ENCODE measurements at regions not wholly inside any gene's neighbourhood (a gene's known extent, or its start where the extent isn't known, plus 50 kb on each side); places are given as distances from the start of the nearest gene placed in this dataset.

DNA sequence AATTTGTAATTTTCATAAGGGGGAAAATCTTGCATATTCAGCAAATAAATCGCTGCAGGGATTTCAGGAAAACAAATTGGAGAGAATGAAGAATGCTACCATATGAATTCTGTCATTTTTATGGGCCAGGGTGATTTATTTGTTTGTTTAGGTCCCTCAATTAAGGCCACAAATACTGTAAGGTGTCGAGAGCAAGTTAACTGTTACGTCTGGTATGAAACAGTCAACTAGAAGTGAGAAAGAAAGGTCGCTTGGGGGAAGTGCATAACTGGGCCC, 166.9 kb upstream of the TSHZ2 start:
- Histone ChIP-seq H4K20me1 (ENCODE audit: insufficient read depth) (no peaks in the 10 kb centered on the region), H3K4me2 (no peak overlapping the region), H3F3A (ENCODE audit: insufficient read depth, low read depth) (no peaks in the 10 kb centered on the region), H3K36me3 (ENCODE audit: low read depth) (no peaks in the 10 kb centered on the region), H2AFZ (no peak overlapping the region), H3K4me1 (replicated peaks; ENCODE audit: insufficient read depth) (no peaks in the 10 kb centered on the region), H3K4me3 (no peak overlapping the region), H3K27me3 (ENCODE audit: insufficient read depth, low read depth) (no peaks in the 10 kb centered on the region), H3K27ac (no peak overlapping the region), H3K9me2 (ENCODE audit: insufficient read depth) (no peaks in the 10 kb centered on the region), H3K79me2 (ENCODE audit: low read depth) (no peaks in the 10 kb centered on the region), H3K9me3 (ENCODE audit: insufficient read depth, low read depth) (no peaks in the 10 kb centered on the region)
- intact Hi-C loops (cut with micrococcal nuclease; ENCODE audit: unreplicated experiment), result no loop called here
- ChIA-PET CTCF (no interaction called here), POLR2A (ENCODE audit: unreplicated experiment) (no interaction called here)
- no TSS peak for BruUV-seq (replicated peaks)
- DNase-seq, result no peak
- TF ChIP-seq, protein P1, sequence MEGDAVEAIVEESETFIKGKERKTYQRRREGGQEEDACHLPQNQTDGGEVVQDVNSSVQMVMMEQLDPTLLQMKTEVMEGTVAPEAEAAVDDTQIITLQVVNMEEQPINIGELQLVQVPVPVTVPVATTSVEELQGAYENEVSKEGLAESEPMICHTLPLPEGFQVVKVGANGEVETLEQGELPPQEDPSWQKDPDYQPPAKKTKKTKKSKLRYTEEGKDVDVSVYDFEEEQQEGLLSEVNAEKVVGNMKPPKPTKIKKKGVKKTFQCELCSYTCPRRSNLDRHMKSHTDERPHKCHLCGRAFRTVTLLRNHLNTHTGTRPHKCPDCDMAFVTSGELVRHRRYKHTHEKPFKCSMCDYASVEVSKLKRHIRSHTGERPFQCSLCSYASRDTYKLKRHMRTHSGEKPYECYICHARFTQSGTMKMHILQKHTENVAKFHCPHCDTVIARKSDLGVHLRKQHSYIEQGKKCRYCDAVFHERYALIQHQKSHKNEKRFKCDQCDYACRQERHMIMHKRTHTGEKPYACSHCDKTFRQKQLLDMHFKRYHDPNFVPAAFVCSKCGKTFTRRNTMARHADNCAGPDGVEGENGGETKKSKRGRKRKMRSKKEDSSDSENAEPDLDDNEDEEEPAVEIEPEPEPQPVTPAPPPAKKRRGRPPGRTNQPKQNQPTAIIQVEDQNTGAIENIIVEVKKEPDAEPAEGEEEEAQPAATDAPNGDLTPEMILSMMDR (conservative IDR thresholded peaks at IDR 0.05), result no peak
- no peak for TF ChIP-seq EZH2 (IDR thresholded peaks at IDR 0.05; ENCODE audit: low read depth)

GRCh38 chr20:52804497-52805295, 167.5 kb upstream of the TSHZ2 start:
- Histone ChIP-seq H3K4me3 (no peak overlapping the region), H3K36me3 (ENCODE audit: low read depth) (no peaks in the 10 kb centered on the region), H2AFZ (no peak overlapping the region), H3K9me3 (ENCODE audit: insufficient read depth, low read depth) (no peaks in the 10 kb centered on the region), H3F3A (ENCODE audit: insufficient read depth, low read depth) (no peaks in the 10 kb centered on the region), H4K20me1 (ENCODE audit: insufficient read depth) (no peaks in the 10 kb centered on the region), H3K4me2 (no peak overlapping the region), H3K27ac (no peak overlapping the region), H3K79me2 (ENCODE audit: low read depth) (no peaks in the 10 kb centered on the region), H3K9me2 (ENCODE audit: insufficient read depth) (no peaks in the 10 kb centered on the region), H3K4me1 (replicated peaks; ENCODE audit: insufficient read depth) (no peaks in the 10 kb centered on the region), H3K27me3 (ENCODE audit: insufficient read depth, low read depth) (no peaks in the 10 kb centered on the region)
- intact Hi-C loops (cut with micrococcal nuclease; ENCODE audit: unreplicated experiment), result no loop called here
- ChIA-PET CTCF (no interaction called here), POLR2A (ENCODE audit: unreplicated experiment) (no interaction called here)
- no TSS peak for BruUV-seq (replicated peaks)
- TF ChIP-seq EZH2 (IDR thresholded peaks at IDR 0.05; ENCODE audit: low read depth), result no peak
- TF ChIP-seq, protein P1 (conservative IDR thresholded peaks at IDR 0.05), result no peak
- no peak for DNase-seq

- Histone ChIP-seq H3K4me1 (replicated peaks; ENCODE audit: insufficient read depth) (no peaks in the 10 kb centered on the region), H3K27me3 (ENCODE audit: insufficient read depth, low read depth) (no peaks in the 10 kb centered on the region), H3K9me3 (ENCODE audit: insufficient read depth, low read depth) (no peaks in the 10 kb centered on the region), H3K4me2 (no peak overlapping the region), H4K20me1 (ENCODE audit: insufficient read depth) (no peaks in the 10 kb centered on the region), H3F3A (ENCODE audit: insufficient read depth, low read depth) (no peaks in the 10 kb centered on the region), H3K4me3 (no peak overlapping the region), H2AFZ (no peak overlapping the region), H3K36me3 (ENCODE audit: low read depth) (no peaks in the 10 kb centered on the region), H3K27ac (no peak overlapping the region), H3K9me2 (ENCODE audit: insufficient read depth) (no peaks in the 10 kb centered on the region), H3K79me2 (ENCODE audit: low read depth) (no peaks in the 10 kb centered on the region)
- no peak for TF ChIP-seq EZH2 (IDR thresholded peaks at IDR 0.05; ENCODE audit: low read depth)
- TF ChIP-seq, protein P1 (conservative IDR thresholded peaks at IDR 0.05), result no peak
- intact Hi-C loops (cut with micrococcal nuclease; ENCODE audit: unreplicated experiment), result no loop called here
- ChIA-PET CTCF (no interaction called here), POLR2A (ENCODE audit: unreplicated experiment) (no interaction called here)
- no peak for DNase-seq
- no TSS peak for BruUV-seq (replicated peaks)
Observed at GRCh38 chr20:52801628-52802006, 170.5 kb upstream of the TSHZ2 start.

Measured in PC-9 (cell line).